Keratinocyte (primary cell): ENCODE measurements at regions not wholly inside any gene's neighbourhood (a gene's known extent, or its start where the extent isn't known, plus 50 kb on each side); places are given as distances from the start of the nearest gene placed in this dataset.

Source experiments
- DNase-seq: peaks from one replicate; pipeline ENCODE4 v3.0.0-alpha.2; 2011; ENCODE audit warnings: low read depth, missing footprints, low spot score
- FAIRE-seq: peaks from 2 replicates; lab custom pipeline; 2011; peaks lifted over from hg19 to GRCh38; lab: Jason Lieb, UNC
- H2AFZ ChIP-seq: 2 replicates; pipeline ENCODE4 v1.6.0; 2012; ENCODE audit warnings: low read length, control low read depth, inconsistent platforms; ENCODE audit not compliant: control insufficient read depth
- H3K27ac ChIP-seq: 2 replicates; pipeline ENCODE4 v1.5.1; 2011; ENCODE audit warnings: low read length; ENCODE audit not compliant: control insufficient read depth, insufficient read depth
- H3K27me3 ChIP-seq: 3 replicates; pipeline ENCODE4 v1.6.0; 2011; ENCODE audit warnings: low read length; ENCODE audit not compliant: control insufficient read depth, insufficient read depth; ENCODE audit errors: extremely low read depth
- H3K36me3 ChIP-seq, 2 experiments: 2 replicates in 1 of 2; 3 replicates in 1 of 2; pipeline ENCODE4 v1.5.1; 2011; ENCODE audit warnings: low read length in 2 of 2, mild to moderate bottlenecking in 1 of 2; ENCODE audit not compliant: control insufficient read depth in 2 of 2, insufficient read depth in 2 of 2; ENCODE audit errors: extremely low read depth in 1 of 2
- H3K4me1 ChIP-seq: 3 replicates; pipeline ENCODE4 v1.5.1; 2011; ENCODE audit warnings: low read length; ENCODE audit not compliant: control insufficient read depth, insufficient read depth; ENCODE audit errors: extremely low read depth
- H3K4me2 ChIP-seq: 3 replicates; pipeline ENCODE4 v1.6.0; 2011; ENCODE audit warnings: low read depth, low read length; ENCODE audit not compliant: control insufficient read depth, insufficient read depth; ENCODE audit errors: extremely low read depth
- H3K4me3 ChIP-seq, 3 experiments: fragments of 200-600 bp in 1 of 3; sonication (generic) in 1 of 3; 2 replicates in 2 of 3; 3 replicates in 1 of 3; pipeline ENCODE4 v1.5.1; 2011 to 2016; ENCODE audit warnings: low read length in 3 of 3, mild to moderate bottlenecking in 3 of 3, control low read depth in 2 of 3, inconsistent platforms in 1 of 3, low read depth in 1 of 3, mixed read lengths in 1 of 3, mixed run types in 1 of 3, moderate library complexity in 1 of 3; ENCODE audit not compliant: control insufficient read depth in 2 of 3, insufficient read depth in 2 of 3; ENCODE audit errors: extremely low read depth in 1 of 3
- H3K79me2 ChIP-seq: 2 replicates; pipeline ENCODE4 v1.6.0; 2012; ENCODE audit warnings: low read length; ENCODE audit not compliant: control insufficient read depth, insufficient read depth
- H3K9ac ChIP-seq: 3 replicates; pipeline ENCODE4 v1.6.0; 2011; ENCODE audit warnings: low read length; ENCODE audit not compliant: control insufficient read depth, insufficient read depth; ENCODE audit errors: extremely low read depth
- H3K9me1 ChIP-seq: 3 replicates; pipeline ENCODE4 v1.6.0; 2011; ENCODE audit warnings: low read length; ENCODE audit not compliant: control insufficient read depth, insufficient read depth; ENCODE audit errors: extremely low read depth
- H3K9me3 ChIP-seq: 2 replicates; pipeline ENCODE4 v1.5.1; 2012; ENCODE audit warnings: low read depth, low read length; ENCODE audit not compliant: control insufficient read depth
- H4K20me1 ChIP-seq: 3 replicates; pipeline ENCODE4 v1.6.0; 2011; ENCODE audit warnings: low read length; ENCODE audit not compliant: control insufficient read depth, insufficient read depth; ENCODE audit errors: extremely low read depth
- CTCF ChIP-seq, 3 experiments: IDR thresholded peaks in 1 of 3; conservative IDR thresholded peaks in 1 of 3; optimal IDR thresholded peaks in 1 of 3; 2 replicates in 2 of 3; 3 replicates in 1 of 3; pipeline versions ENCODE3 to v1.5.1; 2011; ENCODE audit warnings: low read length in 3 of 3, mild to moderate bottlenecking in 3 of 3, moderate library complexity in 2 of 3, control low read depth in 1 of 3, inconsistent platforms in 1 of 3; ENCODE audit not compliant: insufficient read depth in 2 of 3; ENCODE audit errors: extremely low read depth in 1 of 3
- EZH2 ChIP-seq: IDR thresholded peaks from one replicate; pipeline ENCODE4 v1.6.1; 2012; ENCODE audit warnings: inconsistent platforms, mild to moderate bottlenecking, low read length, moderate library complexity
- dilution Hi-C: fragments of 300-500 bp; cut with MboI; formaldehyde crosslinking; loops from one replicate; pipeline ENCODE4 v1.7.0; 2020; ENCODE audit warnings: low sequenced_read_pairs; ENCODE audit not compliant: extremely low pct_ligation_motif_present

GRCh38 chr2:192741889-192742288 lies 547.2 kb upstream of the TMEFF2 start:
- dilution Hi-C loops: no loop called here
- FAIRE-seq (no peak), DNase-seq (no peak)
- Histone ChIP-seq H3K4me3 (no peak overlapping the region), H3K9ac (no peak overlapping the region), H2AFZ (no peak overlapping the region), H3K9me1 (no peaks in the 10 kb centered on the region), H3K79me2 (no peaks in the 10 kb centered on the region), H3K9me3 (no peaks in the 10 kb centered on the region), H3K27me3 (no peaks in the 10 kb centered on the region), H3K27ac (no peak overlapping the region), H3K36me3 (no peaks in the 10 kb centered on the region), H3K4me2 (no peak overlapping the region), H4K20me1 (no peaks in the 10 kb centered on the region), H3K4me1 (no peaks in the 10 kb centered on the region)
- TF ChIP-seq CTCF (optimal IDR thresholded peaks at IDR 0.05 in 1 of 3, IDR thresholded peaks at IDR 0.05 in 1 of 3, conservative IDR thresholded peaks at IDR 0.05 in 1 of 3; ENCODE audit: extremely low read depth in 1 of 3, insufficient read depth in 2 of 3, low read length in 3 of 3): peak in 1 of 3 experiments; percentile 26
- TF ChIP-seq EZH2: no peak

DNA sequence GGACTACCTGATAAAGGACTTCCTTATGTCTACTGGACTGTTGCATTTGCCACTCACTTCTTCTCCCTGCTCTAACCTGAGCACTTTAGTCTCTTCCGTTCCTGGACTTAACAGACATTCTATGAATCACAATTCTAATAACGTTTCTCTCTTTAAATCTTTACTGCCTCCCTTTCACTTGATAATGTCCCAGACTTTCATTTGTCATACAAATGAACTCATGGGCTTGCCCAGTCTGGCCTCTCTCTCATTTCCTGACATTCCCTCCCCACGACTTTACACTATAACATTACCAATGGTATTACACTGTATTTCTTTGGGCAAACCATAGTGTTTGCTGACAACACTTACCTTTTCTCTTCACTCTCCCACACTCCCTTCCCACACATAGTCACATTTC lies 540.7 kb upstream of the TMEFF2 start:
- Histone ChIP-seq H3K27me3 (no peaks in the 10 kb centered on the region), H3K9me3 (no peaks in the 10 kb centered on the region), H3K27ac (no peak overlapping the region), H3K79me2 (no peaks in the 10 kb centered on the region), H2AFZ (no peak overlapping the region), H3K9me1 (no peaks in the 10 kb centered on the region), H3K9ac (no peak overlapping the region), H3K4me3 (no peak overlapping the region), H3K4me1 (no peaks in the 10 kb centered on the region), H4K20me1 (no peaks in the 10 kb centered on the region), H3K4me2 (no peak overlapping the region), H3K36me3 (no peaks in the 10 kb centered on the region)
- dilution Hi-C loops: no loop called here
- TF ChIP-seq CTCF (optimal IDR thresholded peaks at IDR 0.05 in 1 of 3, IDR thresholded peaks at IDR 0.05 in 1 of 3, conservative IDR thresholded peaks at IDR 0.05 in 1 of 3; ENCODE audit: extremely low read depth in 1 of 3, insufficient read depth in 2 of 3, low read length in 3 of 3): no peak
- no peak for TF ChIP-seq EZH2
- DNase-seq (no peak), FAIRE-seq (no peak)
